ENCODE measurements at regions not wholly inside any gene's neighbourhood (a gene's known extent, or its start where the extent isn't known, plus 50 kb on each side); places are given as distances from the start of the nearest gene placed in this dataset.

- H4K20me1 ChIP-seq (ENCODE audit: insufficient read depth, low read length): no peaks in the 10 kb centered on the region
- H3K4me2 ChIP-seq (ENCODE audit: low read length): no peak overlapping the region
- TF ChIP-seq EZH2 (IDR thresholded peaks at IDR 0.05; ENCODE audit: insufficient read depth, low read length) (no peak), CTCF (IDR thresholded peaks at IDR 0.05; ENCODE audit: insufficient read depth, low read depth, low read length) (no peak)
- FAIRE-seq: peak; percentile 92
- Mint-ChIP-seq H3K4me3 (ENCODE audit: unreplicated experiment) (no peak overlapping the region), H3K9me3 (ENCODE audit: unreplicated experiment) (peaks cover 2% of the 10 kb centered on the region), H3K36me3 (ENCODE audit: low read depth, unreplicated experiment) (no peaks in the 10 kb centered on the region), H3K27ac (ENCODE audit: unreplicated experiment) (no peak overlapping the region), H3K4me1 (ENCODE audit: low read depth, unreplicated experiment) (no peaks in the 10 kb centered on the region), H3K27me3 (ENCODE audit: low read depth, unreplicated experiment) (peaks cover 4% of the 10 kb centered on the region)
- H3K4me1 ChIP-seq (ENCODE audit: insufficient read depth, low read length): no peaks in the 10 kb centered on the region
- no peaks in the 10 kb centered on the region for H3K79me2 ChIP-seq (ENCODE audit: insufficient read depth, low read length)
- H3K27me3 ChIP-seq (ENCODE audit: insufficient read depth, low read length): no peaks in the 10 kb centered on the region
- no peak overlapping the region for H3K4me3 ChIP-seq (ENCODE audit: insufficient read depth, low read depth, low read length)
- no peaks in the 10 kb centered on the region for H3K36me3 ChIP-seq (ENCODE audit: insufficient read depth, low read length)
- peak; percentile 53 for DNase-seq (ENCODE audit: low read depth)
- no peaks in the 10 kb centered on the region for H3K9me3 ChIP-seq (ENCODE audit: insufficient read depth, low read depth, low read length)
- no peak overlapping the region for H3K27ac ChIP-seq (ENCODE audit: low read depth, low read length)
- no peak overlapping the region for H2AFZ ChIP-seq (ENCODE audit: low read depth, low read length)
- no peak overlapping the region for H3K9ac ChIP-seq (ENCODE audit: low read length)
Measured at GRCh38 chr3:59273976-59274375, 224.2 kb upstream of the CFAP20DC start.

- no peak overlapping the region for H3K4me3 Mint-ChIP-seq (ENCODE audit: unreplicated experiment)
Measured at GRCh38 chr3:59271971-59272370, 222.1 kb upstream of the CFAP20DC start.

More at GRCh38 chr3:59271971-59272370, 222.1 kb upstream of the CFAP20DC start:
- H2AFZ ChIP-seq (ENCODE audit: low read depth, low read length): no peak overlapping the region
- H3K9ac ChIP-seq (ENCODE audit: low read length): no peak overlapping the region
- H3K27me3 ChIP-seq (ENCODE audit: insufficient read depth, low read length): no peaks in the 10 kb centered on the region
- no peak for FAIRE-seq
- H4K20me1 ChIP-seq (ENCODE audit: insufficient read depth, low read length): no peaks in the 10 kb centered on the region
- Mint-ChIP-seq H3K9me3 (ENCODE audit: unreplicated experiment) (no peaks in the 10 kb centered on the region), H3K4me1 (ENCODE audit: low read depth, unreplicated experiment) (peaks cover 7% of the 10 kb centered on the region), H3K27me3 (ENCODE audit: low read depth, unreplicated experiment) (no peaks in the 10 kb centered on the region), H3K36me3 (ENCODE audit: low read depth, unreplicated experiment) (no peaks in the 10 kb centered on the region), H3K27ac (ENCODE audit: unreplicated experiment) (no peak overlapping the region)
- H3K36me3 ChIP-seq (ENCODE audit: insufficient read depth, low read length): no peaks in the 10 kb centered on the region
- H3K79me2 ChIP-seq (ENCODE audit: insufficient read depth, low read length): no peaks in the 10 kb centered on the region
- H3K4me3 ChIP-seq (ENCODE audit: insufficient read depth, low read depth, low read length): no peak overlapping the region
- TF ChIP-seq CTCF (IDR thresholded peaks at IDR 0.05; ENCODE audit: insufficient read depth, low read depth, low read length) (no peak), EZH2 (IDR thresholded peaks at IDR 0.05; ENCODE audit: insufficient read depth, low read length) (no peak)
- no peaks in the 10 kb centered on the region for H3K4me1 ChIP-seq (ENCODE audit: insufficient read depth, low read length)
- DNase-seq (ENCODE audit: low read depth): no peak
- no peak overlapping the region for H3K27ac ChIP-seq (ENCODE audit: low read depth, low read length)
- no peaks in the 10 kb centered on the region for H3K9me3 ChIP-seq (ENCODE audit: insufficient read depth, low read depth, low read length)
- no peak overlapping the region for H3K4me2 ChIP-seq (ENCODE audit: low read length)
